NCI-H460 (cell line): ENCODE measurements at regions not wholly inside any gene's neighbourhood (a gene's known extent, or its start where the extent isn't known, plus 50 kb on each side); places are given as distances from the start of the nearest gene placed in this dataset.
"Not testable (repeated sequence)": the region's sequence is repeated elsewhere in the genome, so short reads cannot be mapped to it uniquely, and the experiment has no call there.

Source experiments
- DNase-seq: peaks from one replicate; pipeline ENCODE4 v3.0.0-alpha.2; 2016; ENCODE audit warnings: low read depth; ENCODE audit errors: extremely low read depth

GRCh38 chr14:84064316-84065125, 1465.4 kb upstream of the FLRT2 start:
- DNase-seq: no peak

GRCh38 chr14:84065811-84066210, 1464.1 kb upstream of the FLRT2 start:
- DNase-seq: no peak

GRCh38 chr14:84068288-84068687, 1461.7 kb upstream of the FLRT2 start:
- DNase-seq: no peak

GRCh38 chr14:84071061-84071460, 1458.9 kb upstream of the FLRT2 start:
- no peak for DNase-seq

GRCh38 chr14:84074626-84075025, 1455.3 kb upstream of the FLRT2 start:
- no peak for DNase-seq

- no peak for DNase-seq
These were observed 1449.0 kb upstream of the FLRT2 start for GRCh38 chr14:84080944-84081343.

GRCh38 chr14:84084056-84084630, 1445.8 kb upstream of the FLRT2 start:
- no peak for DNase-seq

- DNase-seq: no peak
These were observed 1444.5 kb upstream of the FLRT2 start for GRCh38 chr14:84085493-84085892.

- no peak for DNase-seq
These were observed 1443.2 kb upstream of the FLRT2 start for GRCh38 chr14:84086714-84087113.

GRCh38 chr14:84087986-84088531, 1441.9 kb upstream of the FLRT2 start:
- DNase-seq: no peak

GRCh38 chr14:84090837-84091236, 1439.1 kb upstream of the FLRT2 start:
- no peak for DNase-seq

GRCh38 chr14:84095681-84096080, 1434.3 kb upstream of the FLRT2 start:
- no peak for DNase-seq

- no peak for DNase-seq
These were observed 1431.7 kb upstream of the FLRT2 start for GRCh38 chr14:84098261-84098660.

GRCh38 chr14:84099560-84099959, 1430.4 kb upstream of the FLRT2 start:
- not testable (repeated sequence) for DNase-seq

GRCh38 chr14:84107835-84108343, 1422.1 kb upstream of the FLRT2 start:
- no peak for DNase-seq

- DNase-seq: no peak
These were observed 1421.0 kb upstream of the FLRT2 start for GRCh38 chr14:84108746-84109457.

GRCh38 chr14:84112589-84112988, 1417.4 kb upstream of the FLRT2 start:
- DNase-seq: no peak

GRCh38 chr14:84125676-84126075, 1404.3 kb upstream of the FLRT2 start:
- DNase-seq: no peak

GRCh38 chr14:84127495-84127894, 1402.4 kb upstream of the FLRT2 start:
- DNase-seq: peak; percentile 7

GRCh38 chr14:84128050-84128449, 1401.9 kb upstream of the FLRT2 start:
- DNase-seq: no peak

GRCh38 chr14:84129007-84129406, 1400.9 kb upstream of the FLRT2 start:
- DNase-seq: no peak
